ENCODE measurements at regions not wholly inside any gene's neighbourhood (a gene's known extent, or its start where the extent isn't known, plus 50 kb on each side); places are given as distances from the start of the nearest gene placed in this dataset.

- TF ChIP-seq, protein P1, sequence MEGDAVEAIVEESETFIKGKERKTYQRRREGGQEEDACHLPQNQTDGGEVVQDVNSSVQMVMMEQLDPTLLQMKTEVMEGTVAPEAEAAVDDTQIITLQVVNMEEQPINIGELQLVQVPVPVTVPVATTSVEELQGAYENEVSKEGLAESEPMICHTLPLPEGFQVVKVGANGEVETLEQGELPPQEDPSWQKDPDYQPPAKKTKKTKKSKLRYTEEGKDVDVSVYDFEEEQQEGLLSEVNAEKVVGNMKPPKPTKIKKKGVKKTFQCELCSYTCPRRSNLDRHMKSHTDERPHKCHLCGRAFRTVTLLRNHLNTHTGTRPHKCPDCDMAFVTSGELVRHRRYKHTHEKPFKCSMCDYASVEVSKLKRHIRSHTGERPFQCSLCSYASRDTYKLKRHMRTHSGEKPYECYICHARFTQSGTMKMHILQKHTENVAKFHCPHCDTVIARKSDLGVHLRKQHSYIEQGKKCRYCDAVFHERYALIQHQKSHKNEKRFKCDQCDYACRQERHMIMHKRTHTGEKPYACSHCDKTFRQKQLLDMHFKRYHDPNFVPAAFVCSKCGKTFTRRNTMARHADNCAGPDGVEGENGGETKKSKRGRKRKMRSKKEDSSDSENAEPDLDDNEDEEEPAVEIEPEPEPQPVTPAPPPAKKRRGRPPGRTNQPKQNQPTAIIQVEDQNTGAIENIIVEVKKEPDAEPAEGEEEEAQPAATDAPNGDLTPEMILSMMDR (IDR thresholded peaks at IDR 0.05; ENCODE audit: low read depth, low read length, missing control alignments): no peak
- no peak for DNase-seq (ENCODE audit: low read depth)
- H3K4me3 ChIP-seq (ENCODE audit: low read depth, low read length): no peak overlapping the region
Measured at GRCh38 chr1:213715182-213715581, 272.6 kb upstream of the PROX1 start.

GRCh38 chr1:213719462-213719861 is 268.3 kb upstream of the PROX1 start:
- TF ChIP-seq, protein P1 (IDR thresholded peaks at IDR 0.05; ENCODE audit: low read depth, low read length, missing control alignments): no peak
- no peak for DNase-seq (ENCODE audit: low read depth)

DNA sequence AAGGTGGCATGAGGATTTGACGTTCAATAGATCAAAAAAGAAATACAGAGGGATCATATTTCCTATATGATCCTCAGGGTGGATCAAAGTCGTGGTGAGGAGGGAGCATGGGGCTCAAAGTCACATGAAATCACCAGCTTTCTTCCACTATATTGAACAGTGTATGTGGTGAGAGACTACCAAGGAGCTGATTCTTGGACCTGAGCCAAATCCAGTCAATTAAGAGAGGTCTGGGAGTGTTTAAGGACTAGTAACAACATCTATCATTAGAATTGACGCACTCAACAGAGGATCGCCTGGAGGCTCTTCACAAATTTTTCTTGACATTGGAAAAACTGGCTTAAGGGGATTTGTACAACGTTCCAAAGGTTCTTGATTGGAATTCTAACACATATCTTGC is 267.7 kb upstream of the PROX1 start:
- TF ChIP-seq, protein P1 (IDR thresholded peaks at IDR 0.05; ENCODE audit: low read depth, low read length, missing control alignments): no peak
- no peak for DNase-seq (ENCODE audit: low read depth)
- H3K4me3 ChIP-seq (ENCODE audit: low read depth, low read length): no peak overlapping the region

More at GRCh38 chr1:213719462-213719861, 268.3 kb upstream of the PROX1 start:
- no peak overlapping the region for H3K4me3 ChIP-seq (ENCODE audit: low read depth, low read length)

DNA sequence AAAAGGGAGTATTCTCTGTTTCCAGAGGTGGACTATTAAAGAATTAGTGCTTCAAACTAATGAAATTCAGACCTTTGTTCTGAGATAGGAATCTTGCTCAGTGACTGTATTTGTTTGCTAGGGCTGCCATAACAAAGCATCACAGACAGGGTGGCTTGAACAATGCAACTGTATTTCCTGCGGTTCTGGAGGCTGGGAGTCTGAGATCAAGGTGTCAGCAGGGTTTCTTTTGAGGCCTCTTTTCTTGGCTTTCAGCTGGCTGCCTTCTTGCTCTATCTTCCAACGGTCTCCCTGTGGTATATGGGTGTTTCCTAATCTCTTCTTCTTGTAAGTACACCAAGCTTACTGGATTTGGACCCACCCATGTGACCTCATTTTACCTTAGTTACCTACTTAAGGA is 264.6 kb upstream of the PROX1 start:
- no peak for DNase-seq (ENCODE audit: low read depth)
- TF ChIP-seq, protein P1 (IDR thresholded peaks at IDR 0.05; ENCODE audit: low read depth, low read length, missing control alignments): no peak
- H3K4me3 ChIP-seq (ENCODE audit: low read depth, low read length): no peak overlapping the region

- no peak for DNase-seq (ENCODE audit: low read depth)
- TF ChIP-seq, protein P1 (IDR thresholded peaks at IDR 0.05; ENCODE audit: low read depth, low read length, missing control alignments): no peak
Measured at GRCh38 chr1:213724640-213725536, 262.9 kb upstream of the PROX1 start.

GRCh38 chr1:213727853-213728592 is 259.8 kb upstream of the PROX1 start:
- TF ChIP-seq, protein P1 (IDR thresholded peaks at IDR 0.05; ENCODE audit: low read depth, low read length, missing control alignments): no peak
- H3K4me3 ChIP-seq (ENCODE audit: low read depth, low read length): no peak overlapping the region

More at GRCh38 chr1:213724640-213725536, 262.9 kb upstream of the PROX1 start:
- no peak overlapping the region for H3K4me3 ChIP-seq (ENCODE audit: low read depth, low read length)

More at GRCh38 chr1:213727853-213728592, 259.8 kb upstream of the PROX1 start:
- DNase-seq (ENCODE audit: low read depth): no peak

All from GM12864 (cell line).